ENCODE measurements at regions not wholly inside any gene's neighbourhood (a gene's known extent, or its start where the extent isn't known, plus 50 kb on each side); places are given as distances from the start of the nearest gene placed in this dataset.

DNA sequence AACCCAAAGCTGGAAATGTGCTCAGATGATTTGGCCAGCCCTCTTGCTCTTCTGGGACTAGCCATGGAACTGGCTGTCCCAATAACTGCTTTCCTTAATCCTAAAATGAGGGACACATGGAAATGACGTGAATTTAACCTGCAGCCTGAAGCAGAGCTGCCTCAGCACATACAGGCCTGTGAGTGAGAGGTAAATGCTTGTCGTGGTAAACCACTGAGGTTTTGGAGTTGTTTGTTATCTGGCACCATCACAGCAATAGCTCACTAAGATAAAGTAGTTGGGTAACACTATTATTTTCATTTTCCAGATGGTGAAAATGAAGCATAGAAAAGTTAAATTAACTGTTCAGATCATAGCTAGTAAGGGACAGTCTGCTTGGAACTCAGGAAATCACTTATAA is 333.4 kb upstream of the CHD6 start:
- no peak overlapping the region for H3K4me3 ChIP-seq
- H3K4me2 ChIP-seq (ENCODE audit: control insufficient read depth, insufficient read depth), result no peak overlapping the region
- H3K4me1 ChIP-seq (ENCODE audit: control insufficient read depth, insufficient read depth, low read length), result no peaks in the 10 kb centered on the region
- DNase-seq (ENCODE audit: low read depth, low spot score) (no peak), FAIRE-seq (no peak), ATAC-seq (no peak)
- in situ Hi-C loops (cut with MboI) (loop anchor here (10.0 kb wide), 1 partner anchor 1233 kb away; the partner anchor contains the start of gene PTPRT), intact Hi-C loops (cut with micrococcal nuclease; ENCODE audit: unreplicated experiment) (no loop called here)
- H3K27ac ChIP-seq (ENCODE audit: control insufficient read depth, insufficient read depth), result no peak overlapping the region
- H3K9ac ChIP-seq (ENCODE audit: control insufficient read depth, insufficient read depth, low read length), result no peak overlapping the region
- no TSS peak for BruUV-seq (replicated peaks)
- ChIA-PET SMC1A (ENCODE audit: uncharacterized antibody, unreplicated experiment) (no interaction called here), CTCF (no interaction called here), RAD21 (ENCODE audit: unreplicated experiment) (no interaction called here), POLR2A (interaction anchor here (0.6 kb wide), 1 partner anchor 1167 kb away, joined by 3 read pairs; no protein-coding TSS in a partner anchor)
- no peaks in the 10 kb centered on the region for H3K79me2 ChIP-seq (ENCODE audit: control insufficient read depth, insufficient read depth, low read length)
- H3K27me3 ChIP-seq (replicated peaks in 1 of 2; ENCODE audit: control insufficient read depth in 2 of 2, insufficient read depth in 2 of 2, low read length in 1 of 2), result no peaks in the 10 kb centered on the region
- no peaks in the 10 kb centered on the region for H4K20me1 ChIP-seq (ENCODE audit: control insufficient read depth, insufficient read depth)
- no peak overlapping the region for H2AFZ ChIP-seq (ENCODE audit: control insufficient read depth, low read depth, low read length)
- H3K9me3 ChIP-seq (replicated peaks; ENCODE audit: control insufficient read depth, insufficient read depth, low read length), result no peaks in the 10 kb centered on the region
- whole genome bisulfite sequencing (ENCODE audit: insufficient coverage, insufficient replicate concordance, low lambda C conversion rate, missing lambda C conversion rate), result 2% methylated on average over 2 of the region's 2 CpGs
- TF ChIP-seq ZNF217 (IDR thresholded peaks at IDR 0.05) (no peak), NRF1 (conservative IDR thresholded peaks at IDR 0.05; ENCODE audit: low read depth, low read length) (no peak), BRCA1 (IDR thresholded peaks at IDR 0.05; ENCODE audit: low read depth, low read length) (no peak)
- H3K36me3 ChIP-seq (ENCODE audit: control insufficient read depth in 2 of 2, insufficient read depth in 2 of 2, low read length in 1 of 2), result no peaks in the 10 kb centered on the region

DNA sequence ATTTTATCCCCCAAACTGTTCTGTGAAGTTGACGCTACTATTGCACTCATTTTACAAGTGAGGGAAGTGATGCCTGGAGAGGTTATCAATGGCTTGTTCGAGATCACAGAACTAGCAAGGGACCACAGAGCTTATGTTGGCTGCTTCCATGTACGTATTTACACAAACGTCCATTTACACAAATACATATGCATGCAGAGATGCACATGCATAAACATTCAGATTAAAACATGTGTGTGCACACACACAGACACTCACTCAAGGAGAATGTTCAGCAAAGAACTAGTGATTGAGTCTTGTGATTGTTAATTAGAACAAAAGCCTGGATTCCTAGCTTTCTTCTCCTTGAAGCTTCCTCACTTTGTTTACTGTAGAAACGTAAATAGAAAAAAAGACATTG is 321.5 kb upstream of the CHD6 start:
- ChIA-PET SMC1A (ENCODE audit: uncharacterized antibody, unreplicated experiment) (no interaction called here), POLR2A (no interaction called here), CTCF (interaction anchor here (0.6 kb wide), 1 partner anchor 1502 kb away, joined by 3 read pairs; no protein-coding TSS in a partner anchor), RAD21 (ENCODE audit: unreplicated experiment) (no interaction called here)
- Histone ChIP-seq H3K27me3 (replicated peaks in 1 of 2; ENCODE audit: control insufficient read depth in 2 of 2, insufficient read depth in 2 of 2, low read length in 1 of 2) (no peaks in the 10 kb centered on the region), H3K27ac (ENCODE audit: control insufficient read depth, insufficient read depth) (no peak overlapping the region), H3K4me3 (no peak overlapping the region), H3K4me1 (ENCODE audit: control insufficient read depth, insufficient read depth, low read length) (no peaks in the 10 kb centered on the region), H3K79me2 (ENCODE audit: control insufficient read depth, insufficient read depth, low read length) (no peaks in the 10 kb centered on the region), H3K9me3 (replicated peaks; ENCODE audit: control insufficient read depth, insufficient read depth, low read length) (no peaks in the 10 kb centered on the region), H2AFZ (ENCODE audit: control insufficient read depth, low read depth, low read length) (no peak overlapping the region), H3K36me3 (ENCODE audit: control insufficient read depth in 2 of 2, insufficient read depth in 2 of 2, low read length in 1 of 2) (no peaks in the 10 kb centered on the region), H4K20me1 (ENCODE audit: control insufficient read depth, insufficient read depth) (no peaks in the 10 kb centered on the region), H3K4me2 (ENCODE audit: control insufficient read depth, insufficient read depth) (no peak overlapping the region), H3K9ac (ENCODE audit: control insufficient read depth, insufficient read depth, low read length) (no peak overlapping the region)
- intact Hi-C loops (cut with micrococcal nuclease; ENCODE audit: unreplicated experiment), result no loop called here
- 19% methylated on average over 5 of the region's 5 CpGs for WGBS (ENCODE audit: insufficient coverage, insufficient replicate concordance, low lambda C conversion rate, missing lambda C conversion rate)
- DNase-seq (ENCODE audit: low read depth, low spot score) (no peak), ATAC-seq (no peak), FAIRE-seq (no peak)
- no TSS peak for BruUV-seq (replicated peaks)
- in situ Hi-C loops (cut with MboI), result no loop called here
- TF ChIP-seq HDGF (IDR thresholded peaks at IDR 0.05) (no peak), WRNIP1 (IDR thresholded peaks at IDR 0.05; ENCODE audit: borderline replicate concordance, low read depth, low read length) (no peak), ZSCAN29 (IDR thresholded peaks at IDR 0.05) (no peak), SMAD1 (IDR thresholded peaks at IDR 0.05; ENCODE audit: low read depth, partially characterized antibody) (no peak), HDAC2 (IDR thresholded peaks at IDR 0.05) (no peak), TAF1 (IDR thresholded peaks at IDR 0.05; ENCODE audit: borderline replicate concordance, low read depth, low read length) (no peak), SIX5 (IDR thresholded peaks at IDR 0.05; ENCODE audit: low read depth, low read length, severe bottlenecking) (no peak), RBBP5 (conservative IDR thresholded peaks at IDR 0.05) (no peak), NFYB (IDR thresholded peaks at IDR 0.05; ENCODE audit: insufficient read depth, low read depth, low read length) (no peak)
- TF ChIP-seq, protein P1, sequence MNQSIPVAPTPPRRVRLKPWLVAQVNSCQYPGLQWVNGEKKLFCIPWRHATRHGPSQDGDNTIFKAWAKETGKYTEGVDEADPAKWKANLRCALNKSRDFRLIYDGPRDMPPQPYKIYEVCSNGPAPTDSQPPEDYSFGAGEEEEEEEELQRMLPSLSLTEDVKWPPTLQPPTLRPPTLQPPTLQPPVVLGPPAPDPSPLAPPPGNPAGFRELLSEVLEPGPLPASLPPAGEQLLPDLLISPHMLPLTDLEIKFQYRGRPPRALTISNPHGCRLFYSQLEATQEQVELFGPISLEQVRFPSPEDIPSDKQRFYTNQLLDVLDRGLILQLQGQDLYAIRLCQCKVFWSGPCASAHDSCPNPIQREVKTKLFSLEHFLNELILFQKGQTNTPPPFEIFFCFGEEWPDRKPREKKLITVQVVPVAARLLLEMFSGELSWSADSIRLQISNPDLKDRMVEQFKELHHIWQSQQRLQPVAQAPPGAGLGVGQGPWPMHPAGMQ (IDR thresholded peaks at IDR 0.05; ENCODE audit: borderline replicate concordance), result no peak
- TF ChIP-seq, protein P2, sequence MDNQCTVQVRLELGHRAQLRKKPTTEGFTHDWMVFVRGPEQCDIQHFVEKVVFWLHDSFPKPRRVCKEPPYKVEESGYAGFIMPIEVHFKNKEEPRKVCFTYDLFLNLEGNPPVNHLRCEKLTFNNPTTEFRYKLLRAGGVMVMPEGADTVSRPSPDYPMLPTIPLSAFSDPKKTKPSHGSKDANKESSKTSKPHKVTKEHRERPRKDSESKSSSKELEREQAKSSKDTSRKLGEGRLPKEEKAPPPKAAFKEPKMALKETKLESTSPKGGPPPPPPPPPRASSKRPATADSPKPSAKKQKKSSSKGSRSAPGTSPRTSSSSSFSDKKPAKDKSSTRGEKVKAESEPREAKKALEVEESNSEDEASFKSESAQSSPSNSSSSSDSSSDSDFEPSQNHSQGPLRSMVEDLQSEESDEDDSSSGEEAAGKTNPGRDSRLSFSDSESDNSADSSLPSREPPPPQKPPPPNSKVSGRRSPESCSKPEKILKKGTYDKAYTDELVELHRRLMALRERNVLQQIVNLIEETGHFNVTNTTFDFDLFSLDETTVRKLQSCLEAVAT (IDR thresholded peaks at IDR 0.05), result no peak
- TF ChIP-seq, protein P3, sequence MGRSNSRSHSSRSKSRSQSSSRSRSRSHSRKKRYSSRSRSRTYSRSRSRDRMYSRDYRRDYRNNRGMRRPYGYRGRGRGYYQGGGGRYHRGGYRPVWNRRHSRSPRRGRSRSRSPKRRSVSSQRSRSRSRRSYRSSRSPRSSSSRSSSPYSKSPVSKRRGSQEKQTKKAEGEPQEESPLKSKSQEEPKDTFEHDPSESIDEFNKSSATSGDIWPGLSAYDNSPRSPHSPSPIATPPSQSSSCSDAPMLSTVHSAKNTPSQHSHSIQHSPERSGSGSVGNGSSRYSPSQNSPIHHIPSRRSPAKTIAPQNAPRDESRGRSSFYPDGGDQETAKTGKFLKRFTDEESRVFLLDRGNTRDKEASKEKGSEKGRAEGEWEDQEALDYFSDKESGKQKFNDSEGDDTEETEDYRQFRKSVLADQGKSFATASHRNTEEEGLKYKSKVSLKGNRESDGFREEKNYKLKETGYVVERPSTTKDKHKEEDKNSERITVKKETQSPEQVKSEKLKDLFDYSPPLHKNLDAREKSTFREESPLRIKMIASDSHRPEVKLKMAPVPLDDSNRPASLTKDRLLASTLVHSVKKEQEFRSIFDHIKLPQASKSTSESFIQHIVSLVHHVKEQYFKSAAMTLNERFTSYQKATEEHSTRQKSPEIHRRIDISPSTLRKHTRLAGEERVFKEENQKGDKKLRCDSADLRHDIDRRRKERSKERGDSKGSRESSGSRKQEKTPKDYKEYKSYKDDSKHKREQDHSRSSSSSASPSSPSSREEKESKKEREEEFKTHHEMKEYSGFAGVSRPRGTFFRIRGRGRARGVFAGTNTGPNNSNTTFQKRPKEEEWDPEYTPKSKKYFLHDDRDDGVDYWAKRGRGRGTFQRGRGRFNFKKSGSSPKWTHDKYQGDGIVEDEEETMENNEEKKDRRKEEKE (IDR thresholded peaks at IDR 0.05), result no peak
